Activated naive CD8-positive, alpha-beta T cell treated with anti-CD3 and anti-CD28 coated beads for 36 hours (primary cell): ENCODE measurements at regions not wholly inside any gene's neighbourhood (a gene's known extent, or its start where the extent isn't known, plus 50 kb on each side); places are given as distances from the start of the nearest gene placed in this dataset.

Source experiments
- DNase-seq: peaks from one replicate; pipeline ENCODE4 v3.0.0; 2021
- H3K27ac Mint-ChIP-seq: one replicate; pipeline ENCODE4 v1.8.0; 2022; ENCODE audit warnings: mild to moderate bottlenecking, moderate library complexity, mixed read lengths
- H3K27me3 Mint-ChIP-seq: one replicate; pipeline ENCODE4 v1.8.0; 2022; ENCODE audit warnings: mild to moderate bottlenecking, mixed read lengths
- H3K36me3 Mint-ChIP-seq: one replicate; pipeline ENCODE4 v1.8.0; 2021; ENCODE audit warnings: mild to moderate bottlenecking, mixed read lengths
- H3K4me1 Mint-ChIP-seq: one replicate; pipeline ENCODE4 v1.8.0; 2021; ENCODE audit warnings: mixed read lengths
- H3K4me3 Mint-ChIP-seq: one replicate; pipeline ENCODE4 v1.8.0; 2022; ENCODE audit warnings: mild to moderate bottlenecking, moderate library complexity, mixed read lengths
- H3K9me3 Mint-ChIP-seq: one replicate; pipeline ENCODE4 v1.8.0; 2022; ENCODE audit warnings: mixed read lengths

DNA sequence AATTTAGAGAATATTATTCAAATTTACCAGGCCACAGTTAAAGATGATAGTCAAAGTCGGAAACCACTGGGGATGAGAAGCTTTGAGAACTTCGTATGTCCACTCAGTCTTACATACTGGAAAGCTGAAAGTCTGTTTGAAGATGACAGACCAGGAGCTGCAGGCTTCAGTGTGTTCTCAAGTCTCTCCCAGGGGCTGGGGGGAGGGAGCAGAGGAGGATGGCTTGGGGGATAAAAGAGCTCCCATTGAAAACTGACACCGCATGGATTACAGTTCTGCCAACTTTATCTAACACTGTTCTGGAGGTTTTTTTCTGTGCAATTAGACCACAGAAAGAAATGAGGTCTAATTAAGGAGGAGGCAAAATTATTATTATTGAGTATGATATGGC is 170.5 kb upstream of the ALKAL2 start:
- Mint-ChIP-seq H3K27ac (no peak overlapping the region), H3K36me3 (no peaks in the 10 kb centered on the region), H3K27me3 (peaks cover 72% of the 10 kb centered on the region), H3K4me3 (no peak overlapping the region), H3K9me3 (no peaks in the 10 kb centered on the region), H3K4me1 (peaks cover 27% of the 10 kb centered on the region)
- no peak for DNase-seq

DNA sequence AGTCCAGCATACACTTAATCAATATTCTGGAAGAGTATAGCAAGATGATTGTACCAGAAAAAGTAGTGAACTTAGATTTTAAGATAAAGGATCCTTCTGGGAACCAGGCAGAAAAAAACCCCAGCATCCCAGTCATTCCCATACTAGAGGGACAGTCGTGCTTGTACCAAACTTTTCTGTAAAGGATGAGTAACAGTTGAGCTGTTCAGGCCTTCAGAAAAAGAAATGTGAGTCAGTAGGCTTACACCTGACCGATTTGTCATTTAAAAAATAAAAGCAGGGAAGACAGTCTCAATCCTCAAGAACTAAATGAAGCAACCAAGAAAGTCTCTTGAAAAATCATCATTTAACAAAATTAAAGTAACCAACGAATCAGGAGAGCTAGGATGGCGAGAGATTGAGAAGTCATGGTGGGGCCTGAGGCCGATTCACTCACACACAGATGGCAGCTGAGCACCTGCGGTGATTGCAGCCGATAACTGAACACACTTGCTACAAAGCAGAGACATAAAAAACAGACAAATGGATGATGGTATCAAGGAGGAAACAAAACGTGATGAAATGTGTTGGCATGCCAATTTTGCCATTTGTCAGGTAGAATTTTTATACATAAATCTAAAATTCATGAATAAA is 170.0 kb upstream of the ALKAL2 start:
- H3K4me3 Mint-ChIP-seq = no peak overlapping the region
- no peak overlapping the region for H3K27ac Mint-ChIP-seq
- no peaks in the 10 kb centered on the region for H3K9me3 Mint-ChIP-seq
- no peak for DNase-seq
- H3K36me3 Mint-ChIP-seq = no peaks in the 10 kb centered on the region
- peaks cover 67% of the 10 kb centered on the region for H3K27me3 Mint-ChIP-seq
- H3K4me1 Mint-ChIP-seq = peaks cover 27% of the 10 kb centered on the region

DNA sequence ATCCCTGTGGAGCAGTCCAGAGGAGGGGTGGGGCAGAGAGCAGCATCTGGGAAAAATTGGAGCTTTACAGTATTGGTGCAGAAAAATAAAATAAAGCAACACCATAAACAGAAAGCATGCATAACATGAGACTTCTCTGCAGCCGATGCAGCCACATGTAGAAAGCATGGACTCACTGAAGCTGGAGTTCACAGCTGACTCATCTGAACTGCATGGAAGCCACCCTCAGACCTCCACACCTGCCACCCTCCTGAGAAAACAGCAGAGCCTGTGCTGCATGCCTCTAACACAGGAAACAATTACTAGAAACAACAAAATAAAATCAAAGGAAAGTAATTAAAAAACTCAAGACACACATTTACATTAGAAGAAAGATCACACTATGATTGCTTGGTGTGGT is 169.4 kb upstream of the ALKAL2 start:
- Mint-ChIP-seq H3K4me3 (no peak overlapping the region), H3K4me1 (peaks cover 27% of the 10 kb centered on the region), H3K27me3 (peaks cover 63% of the 10 kb centered on the region), H3K36me3 (no peaks in the 10 kb centered on the region), H3K27ac (no peak overlapping the region), H3K9me3 (no peaks in the 10 kb centered on the region)
- DNase-seq = no peak

DNA sequence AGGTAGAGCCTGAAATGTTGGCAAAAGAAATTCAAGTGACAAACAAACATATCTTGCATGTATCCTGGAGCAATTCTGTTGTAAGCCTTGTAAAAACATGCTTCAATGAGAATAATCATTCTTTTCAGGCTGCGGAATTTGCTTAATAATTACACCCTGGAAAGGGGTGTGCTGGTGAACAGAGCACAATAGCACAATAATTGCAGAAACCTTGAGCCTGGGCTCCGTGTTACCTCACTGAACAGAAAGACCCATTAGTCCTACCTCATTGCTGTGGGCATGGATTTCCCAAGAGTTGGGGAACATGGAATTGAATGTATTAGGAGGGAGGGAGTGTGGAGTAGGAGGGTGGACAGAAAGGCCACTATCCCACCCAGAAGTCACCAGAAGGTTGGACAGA is 168.0 kb upstream of the ALKAL2 start:
- Mint-ChIP-seq H3K36me3 (no peaks in the 10 kb centered on the region), H3K27me3 (peaks cover 54% of the 10 kb centered on the region), H3K27ac (no peak overlapping the region), H3K4me1 (peaks cover 20% of the 10 kb centered on the region), H3K4me3 (no peak overlapping the region), H3K9me3 (no peaks in the 10 kb centered on the region)
- DNase-seq = no peak

DNA sequence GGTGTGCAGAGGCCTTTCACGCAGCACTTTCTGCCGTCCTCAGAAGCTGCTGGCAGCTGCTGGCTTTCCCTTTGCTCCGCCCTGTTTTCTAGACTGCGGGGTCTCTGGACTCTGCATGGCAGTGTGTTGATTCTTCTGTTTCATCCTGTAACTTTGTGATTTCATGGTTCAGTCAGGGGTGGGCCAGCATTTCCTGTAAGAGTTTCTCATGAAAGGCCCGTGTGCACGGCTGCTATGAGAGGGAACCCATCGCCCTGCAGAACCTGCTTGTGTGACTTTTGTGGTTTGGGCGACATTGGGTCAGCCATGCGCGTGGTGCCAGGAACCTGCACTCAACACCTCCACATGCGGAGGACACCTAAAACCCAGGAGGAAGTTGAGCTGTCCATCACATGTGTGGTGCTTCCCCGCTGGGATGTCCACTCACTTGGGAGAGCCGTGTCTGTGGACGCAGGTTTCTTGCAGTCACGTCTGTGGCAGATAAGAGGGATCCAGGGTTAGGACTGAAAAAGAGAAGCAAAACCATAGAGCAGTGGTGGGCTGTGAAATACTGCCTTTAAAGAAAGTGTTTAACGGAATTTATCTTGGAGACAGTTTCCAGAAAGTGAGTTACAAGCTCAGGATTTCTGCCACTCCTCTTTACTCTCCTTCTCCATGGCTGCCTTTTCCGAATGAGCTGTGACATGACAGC is 167.3 kb upstream of the ALKAL2 start:
- no peaks in the 10 kb centered on the region for H3K36me3 Mint-ChIP-seq
- no peak overlapping the region for H3K4me3 Mint-ChIP-seq
- peaks cover 47% of the 10 kb centered on the region for H3K27me3 Mint-ChIP-seq
- peaks cover 13% of the 10 kb centered on the region for H3K4me1 Mint-ChIP-seq
- no peaks in the 10 kb centered on the region for H3K9me3 Mint-ChIP-seq
- no peak overlapping the region for H3K27ac Mint-ChIP-seq
- no peak for DNase-seq

DNA sequence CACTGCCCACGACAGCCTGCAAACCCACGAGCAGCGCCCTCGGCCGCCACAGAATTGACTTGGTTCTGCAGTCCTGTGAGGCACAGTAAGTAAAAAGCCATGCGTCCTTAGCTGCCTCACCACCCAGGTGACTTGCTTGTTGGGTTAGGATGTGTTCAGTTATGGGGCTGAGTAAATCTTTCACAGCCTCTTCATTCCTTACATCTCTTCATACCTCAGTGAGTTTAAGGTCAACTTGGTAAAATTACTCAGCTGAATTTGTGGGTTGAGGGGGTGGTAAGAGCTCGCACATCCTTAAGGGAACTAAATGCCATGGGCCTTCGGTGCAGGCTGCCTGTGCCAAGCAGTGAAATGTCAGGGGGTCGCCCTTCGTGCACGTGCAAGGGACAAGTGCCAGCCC is 165.2 kb upstream of the ALKAL2 start:
- DNase-seq = no peak
- Mint-ChIP-seq H3K9me3 (no peaks in the 10 kb centered on the region), H3K36me3 (no peaks in the 10 kb centered on the region), H3K27ac (no peak overlapping the region), H3K4me3 (no peak overlapping the region), H3K27me3 (peaks cover 36% of the 10 kb centered on the region), H3K4me1 (peaks cover 7% of the 10 kb centered on the region)

DNA sequence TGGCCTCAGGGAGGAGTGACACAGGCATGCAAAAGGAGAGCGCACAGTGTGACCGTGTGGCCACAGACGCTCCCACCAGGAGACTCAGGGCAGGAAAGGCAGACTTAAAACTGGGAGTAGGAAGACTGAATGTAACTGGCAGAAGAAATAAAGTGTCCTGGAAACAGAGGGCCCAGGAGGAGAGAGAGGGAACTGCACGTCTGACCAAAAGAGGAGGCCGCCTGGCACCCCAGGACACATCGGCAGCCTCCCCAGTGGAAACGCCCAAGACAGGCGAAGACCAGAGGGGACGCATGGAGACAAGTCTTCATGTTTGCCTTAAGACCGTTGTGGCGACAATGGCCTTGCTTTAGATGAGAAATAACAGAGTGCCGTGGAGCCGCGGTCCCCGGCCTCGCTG is 163.6 kb upstream of the ALKAL2 start:
- H3K9me3 Mint-ChIP-seq = no peaks in the 10 kb centered on the region
- H3K4me1 Mint-ChIP-seq = peaks cover 7% of the 10 kb centered on the region

DNA sequence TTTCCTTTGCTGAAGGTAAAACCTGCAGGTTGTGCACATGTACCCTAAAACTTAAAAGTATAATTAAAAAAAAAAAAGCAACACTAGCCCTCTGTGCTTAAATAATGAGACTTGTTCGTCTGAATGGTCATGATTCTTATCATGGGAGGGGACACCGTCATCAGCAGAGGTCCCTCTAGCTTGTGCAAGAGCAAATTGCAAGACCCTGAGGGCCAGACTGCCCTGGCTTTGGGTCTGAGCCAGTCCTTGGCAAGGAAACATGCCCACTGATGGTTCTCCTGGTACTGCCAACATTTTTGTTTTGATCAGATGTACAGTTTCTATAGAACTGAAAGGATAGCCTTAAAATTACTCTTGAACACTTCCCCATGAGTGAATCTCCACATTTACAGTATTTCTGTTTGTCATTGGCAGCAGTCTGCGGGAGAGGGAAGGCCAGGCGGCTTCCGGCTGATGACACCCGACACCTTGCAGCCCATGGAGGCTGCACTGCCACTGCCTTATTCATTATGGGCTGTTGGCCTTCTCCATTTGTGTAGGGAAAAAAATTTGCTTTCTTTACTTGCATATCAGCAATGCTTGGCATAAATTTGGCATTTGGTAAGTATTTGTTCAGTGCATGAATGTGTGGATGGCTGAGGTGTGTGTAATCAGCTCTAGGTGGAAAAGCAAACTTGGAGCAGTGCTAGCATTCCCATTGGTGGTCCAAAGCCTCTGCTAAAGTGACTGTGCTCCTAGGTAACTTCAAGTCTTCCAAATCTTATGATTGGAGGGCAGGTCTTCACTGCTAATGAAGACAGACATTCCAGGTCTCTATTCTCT is 161.6 kb upstream of the ALKAL2 start:
- Mint-ChIP-seq H3K4me3 (no peak overlapping the region), H3K9me3 (no peaks in the 10 kb centered on the region), H3K4me1 (peaks cover 7% of the 10 kb centered on the region), H3K27me3 (peaks cover 8% of the 10 kb centered on the region), H3K36me3 (no peaks in the 10 kb centered on the region), H3K27ac (no peak overlapping the region)
- no peak for DNase-seq

More for the DNA sequence above, 163.6 kb upstream of the ALKAL2 start:
- DNase-seq = no peak
- peaks cover 23% of the 10 kb centered on the region for H3K27me3 Mint-ChIP-seq
- no peaks in the 10 kb centered on the region for H3K36me3 Mint-ChIP-seq
- H3K27ac Mint-ChIP-seq = no peak overlapping the region
- no peak overlapping the region for H3K4me3 Mint-ChIP-seq

DNA sequence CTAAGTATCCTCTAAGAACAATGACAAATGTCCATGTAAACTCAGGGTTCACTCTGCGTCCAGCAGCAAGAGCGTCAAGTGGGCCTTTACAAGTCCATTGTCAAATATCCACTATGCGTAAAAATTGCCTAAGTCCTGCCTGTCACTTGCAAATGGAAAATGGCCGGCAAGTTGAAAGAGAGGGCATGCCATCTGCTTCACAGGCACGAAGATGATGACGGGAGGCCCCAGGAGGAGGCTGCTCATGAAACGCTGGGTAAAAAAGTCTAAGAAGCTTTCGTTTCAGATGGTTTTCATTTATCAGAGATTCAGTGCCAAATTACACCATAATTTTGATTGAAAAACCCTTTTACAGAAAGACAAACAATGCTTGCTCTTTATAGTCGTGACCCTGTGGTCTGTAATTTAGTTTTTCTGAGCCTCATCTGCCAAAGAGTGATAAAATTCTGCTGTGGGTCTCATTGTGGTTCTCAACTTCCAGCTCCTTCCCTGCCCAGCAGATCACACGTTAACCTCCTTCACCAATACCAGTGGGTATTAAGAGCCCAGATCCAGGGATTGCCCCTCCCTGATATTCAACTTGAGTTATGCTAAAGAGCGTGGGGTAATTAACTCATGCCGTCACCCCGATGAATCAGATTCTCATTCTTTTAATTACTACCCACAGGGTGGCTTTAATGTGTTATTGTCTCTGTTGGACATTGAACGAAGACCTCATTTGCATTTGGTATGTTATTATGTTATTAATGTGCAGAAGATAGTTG is 160.2 kb upstream of the ALKAL2 start:
- Mint-ChIP-seq H3K4me3 (no peak overlapping the region), H3K27ac (no peak overlapping the region), H3K27me3 (peaks cover 4% of the 10 kb centered on the region), H3K9me3 (no peaks in the 10 kb centered on the region), H3K4me1 (peaks cover 7% of the 10 kb centered on the region), H3K36me3 (no peaks in the 10 kb centered on the region)
- DNase-seq = no peak

DNA sequence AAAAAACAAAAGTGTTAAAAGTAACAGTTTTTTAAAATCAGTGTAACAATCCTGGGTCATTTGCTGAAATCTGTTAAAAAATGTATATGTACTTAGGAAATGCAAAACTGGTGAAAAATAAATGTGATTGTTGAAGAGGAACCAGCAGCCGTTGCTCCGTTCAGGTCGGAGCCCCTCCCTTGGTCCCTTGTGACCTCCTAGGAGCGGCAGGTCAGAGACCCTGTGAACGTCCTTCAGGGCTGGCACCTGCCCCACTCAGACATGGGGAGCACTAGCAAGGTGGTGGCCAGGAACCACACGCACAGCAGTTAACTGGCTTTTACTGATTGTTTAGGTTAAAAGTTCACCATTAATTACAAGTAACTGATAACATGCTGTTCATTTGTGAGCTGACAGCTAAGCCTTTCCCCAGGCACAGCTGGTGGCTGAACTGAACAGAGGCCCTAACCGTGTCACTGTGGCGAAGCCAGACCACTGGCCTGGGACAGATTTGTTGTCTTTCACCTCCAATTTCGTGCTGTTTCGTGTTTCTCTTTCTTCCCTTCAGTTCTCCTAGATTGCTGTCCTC is 159.2 kb upstream of the ALKAL2 start:
- Mint-ChIP-seq H3K27me3 (peaks cover 4% of the 10 kb centered on the region), H3K9me3 (no peaks in the 10 kb centered on the region), H3K27ac (no peak overlapping the region), H3K36me3 (no peaks in the 10 kb centered on the region), H3K4me3 (no peak overlapping the region), H3K4me1 (peaks cover 7% of the 10 kb centered on the region)
- no peak for DNase-seq

DNA sequence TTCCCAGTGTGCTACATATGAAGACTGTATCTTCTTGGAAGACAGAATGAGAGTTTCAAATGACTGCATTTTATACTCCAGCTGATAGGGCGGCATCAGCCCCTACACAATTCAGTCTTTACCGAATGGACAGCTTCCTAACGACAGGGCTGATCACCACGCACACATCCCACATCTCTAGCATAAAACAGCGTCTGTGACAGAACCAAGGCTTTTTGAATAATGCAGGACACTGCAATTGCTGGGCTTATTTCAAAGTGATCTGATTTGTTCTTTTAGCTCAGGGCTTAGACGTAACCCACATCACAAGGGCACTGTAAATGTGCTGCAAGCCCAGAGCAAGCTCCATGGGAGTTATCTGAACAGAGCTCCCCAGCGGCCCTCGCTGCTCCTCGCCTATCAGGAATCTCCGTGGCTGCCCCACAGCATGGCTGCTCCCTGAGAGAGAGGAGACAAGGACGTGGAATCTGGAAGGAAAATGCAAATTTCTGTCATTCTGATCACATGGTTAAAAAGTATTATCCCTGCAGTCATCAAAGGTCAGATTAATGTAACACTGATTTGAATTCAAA is 158.5 kb upstream of the ALKAL2 start:
- H3K9me3 Mint-ChIP-seq = no peaks in the 10 kb centered on the region
- H3K4me1 Mint-ChIP-seq = peaks cover 7% of the 10 kb centered on the region
- no peak overlapping the region for H3K4me3 Mint-ChIP-seq
- H3K27me3 Mint-ChIP-seq = peaks cover 2% of the 10 kb centered on the region
- H3K36me3 Mint-ChIP-seq = no peaks in the 10 kb centered on the region
- no peak for DNase-seq
- H3K27ac Mint-ChIP-seq = no peak overlapping the region

DNA sequence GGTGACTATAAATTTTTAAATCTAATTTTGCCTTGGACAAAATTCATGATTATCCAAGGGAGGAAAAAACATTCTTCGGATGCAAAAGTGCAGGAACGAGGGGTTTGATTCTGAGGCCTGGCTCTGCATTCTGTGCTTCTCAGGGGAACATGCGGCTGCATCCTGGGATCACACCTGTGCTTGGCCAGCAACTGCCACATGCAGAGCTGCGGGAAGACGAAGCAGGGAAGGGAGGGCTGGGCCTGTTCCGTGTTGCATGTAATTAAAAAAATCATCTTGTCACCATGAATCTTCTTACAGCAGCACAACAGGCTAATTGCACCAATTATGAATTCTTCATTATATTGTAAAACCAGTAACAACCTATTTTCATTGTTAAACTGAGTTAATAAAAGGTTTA is 158.0 kb upstream of the ALKAL2 start:
- H3K4me1 Mint-ChIP-seq = peaks cover 7% of the 10 kb centered on the region
- no peaks in the 10 kb centered on the region for H3K9me3 Mint-ChIP-seq
- no peak overlapping the region for H3K27ac Mint-ChIP-seq
- no peaks in the 10 kb centered on the region for H3K27me3 Mint-ChIP-seq
- H3K4me3 Mint-ChIP-seq = no peak overlapping the region
- no peaks in the 10 kb centered on the region for H3K36me3 Mint-ChIP-seq
- no peak for DNase-seq

DNA sequence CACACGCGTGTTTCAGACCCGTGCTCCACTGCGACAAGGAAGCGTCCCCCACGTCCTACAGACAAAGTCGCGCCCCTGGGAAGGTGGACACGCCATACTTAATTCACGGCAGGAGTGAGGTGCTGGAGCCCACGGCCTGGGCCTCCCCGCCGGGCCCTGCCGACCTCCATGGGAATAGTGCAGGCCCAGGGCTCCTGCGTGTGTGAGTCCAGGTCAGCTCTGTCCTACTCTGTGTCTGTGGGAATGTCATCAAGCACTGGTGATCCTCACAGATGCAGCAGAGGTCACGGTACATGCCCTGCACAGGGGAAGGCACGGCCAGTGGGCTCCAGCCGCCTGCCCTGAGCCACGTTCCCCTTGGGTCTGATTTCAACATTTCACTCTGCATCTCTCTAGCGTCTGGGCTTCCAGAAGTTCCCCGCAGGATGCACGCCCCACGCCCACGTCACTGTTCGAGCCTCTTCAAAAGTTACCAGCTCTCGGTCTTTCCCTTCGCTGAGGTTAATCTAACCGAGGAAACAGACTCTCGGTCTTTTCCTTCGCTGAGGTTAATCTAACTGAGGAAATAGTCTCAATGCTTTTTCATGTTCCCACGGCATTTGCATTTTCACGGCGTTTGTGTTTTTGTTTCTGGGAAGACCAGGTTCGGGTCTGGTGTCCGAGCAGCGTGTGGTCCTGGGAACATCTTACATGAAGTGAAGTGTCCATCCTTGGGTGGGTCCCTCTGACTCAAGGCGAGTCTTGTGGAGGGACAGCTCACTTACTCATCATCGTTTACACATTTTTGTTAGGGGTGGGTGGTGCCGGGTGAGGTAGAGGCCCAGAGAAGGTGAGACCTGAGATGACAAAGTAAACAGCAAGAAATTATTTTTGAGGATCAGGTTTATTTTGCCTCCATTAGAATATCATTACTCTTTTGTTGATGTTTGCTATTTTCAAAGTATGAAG is 157.3 kb upstream of the ALKAL2 start:
- H3K9me3 Mint-ChIP-seq = no peaks in the 10 kb centered on the region
- no peaks in the 10 kb centered on the region for H3K27me3 Mint-ChIP-seq
- no peak overlapping the region for H3K4me3 Mint-ChIP-seq
- no peaks in the 10 kb centered on the region for H3K36me3 Mint-ChIP-seq
- H3K27ac Mint-ChIP-seq = no peak overlapping the region
- DNase-seq = peak; percentile 26
- H3K4me1 Mint-ChIP-seq = peaks cover 7% of the 10 kb centered on the region

DNA sequence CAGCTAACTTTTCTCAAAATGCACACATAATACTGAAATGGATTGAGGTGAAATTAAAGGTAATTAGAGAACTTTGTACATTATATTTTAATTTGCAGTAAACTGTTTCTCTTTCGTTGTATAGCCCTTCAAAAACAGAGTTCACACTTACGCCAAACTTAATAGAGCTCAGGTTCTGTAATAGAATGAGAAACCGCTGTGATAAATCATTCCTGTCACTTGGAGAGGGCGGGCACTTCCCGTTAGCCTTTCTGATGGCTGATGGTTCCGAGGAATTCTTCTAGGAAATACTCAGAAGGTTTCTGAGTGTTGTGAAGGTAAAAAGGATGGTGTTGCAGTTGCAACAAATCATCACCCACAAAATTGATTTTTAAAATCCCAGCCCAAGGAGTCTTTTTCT is 155.8 kb upstream of the ALKAL2 start:
- peaks cover 7% of the 10 kb centered on the region for H3K4me1 Mint-ChIP-seq
- no peaks in the 10 kb centered on the region for H3K36me3 Mint-ChIP-seq
- H3K27me3 Mint-ChIP-seq = no peaks in the 10 kb centered on the region
- no peak for DNase-seq
- H3K27ac Mint-ChIP-seq = no peak overlapping the region
- no peaks in the 10 kb centered on the region for H3K9me3 Mint-ChIP-seq
- H3K4me3 Mint-ChIP-seq = no peak overlapping the region
